ENCODE measurements at regions not wholly inside any gene's neighbourhood (a gene's known extent, or its start where the extent isn't known, plus 50 kb on each side); places are given as distances from the start of the nearest gene placed in this dataset.

DNA sequence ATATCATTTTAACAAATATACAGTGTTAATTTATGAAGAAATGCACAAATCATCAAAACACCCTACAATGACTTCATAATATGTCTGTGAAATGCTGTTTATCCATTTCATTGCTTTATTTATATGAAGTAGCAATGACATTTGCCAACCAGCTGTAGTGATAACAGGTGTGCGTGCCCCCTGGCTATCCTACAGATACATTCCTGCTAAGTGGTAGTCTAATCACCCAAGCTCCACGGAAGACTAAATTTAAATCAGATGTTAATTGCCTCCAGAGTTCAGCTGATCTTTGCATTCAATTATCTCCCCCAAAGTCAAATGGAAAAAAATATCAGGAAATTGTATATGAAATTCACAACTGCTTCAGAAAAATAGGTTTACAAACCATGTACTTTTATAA, 1164.2 kb upstream of the LRRN3 start:
- ATAC-seq (ENCODE audit: low FRiP score) (no peak), DNase-seq (no peak)
- Histone ChIP-seq H3K27me3 (ENCODE audit: control insufficient read depth in 1 of 2, insufficient read depth in 2 of 2, low read length in 1 of 2) (no peaks in the 10 kb centered on the region), H3K36me3 (ENCODE audit: control insufficient read depth in 1 of 2, insufficient read depth in 2 of 2, low read length in 1 of 2) (no peaks in the 10 kb centered on the region), H3K4me3 (ENCODE audit: low read length in 2 of 2) (no peak overlapping the region), H3K4me1 (ENCODE audit: control insufficient read depth in 1 of 2, insufficient read depth in 2 of 2, low read length in 2 of 2) (no peaks in the 10 kb centered on the region), H3K9me3 (ENCODE audit: control insufficient read depth, low read length) (no peaks in the 10 kb centered on the region), H3K27ac (ENCODE audit: low read depth in 1 of 2, low read length in 2 of 2) (no peak overlapping the region)
- WGBS, 2 donors = 46 to 63% methylated on average over 2 of the region's 2 CpGs
- intact Hi-C loops (cut with DNase I) = no loop called here

DNA sequence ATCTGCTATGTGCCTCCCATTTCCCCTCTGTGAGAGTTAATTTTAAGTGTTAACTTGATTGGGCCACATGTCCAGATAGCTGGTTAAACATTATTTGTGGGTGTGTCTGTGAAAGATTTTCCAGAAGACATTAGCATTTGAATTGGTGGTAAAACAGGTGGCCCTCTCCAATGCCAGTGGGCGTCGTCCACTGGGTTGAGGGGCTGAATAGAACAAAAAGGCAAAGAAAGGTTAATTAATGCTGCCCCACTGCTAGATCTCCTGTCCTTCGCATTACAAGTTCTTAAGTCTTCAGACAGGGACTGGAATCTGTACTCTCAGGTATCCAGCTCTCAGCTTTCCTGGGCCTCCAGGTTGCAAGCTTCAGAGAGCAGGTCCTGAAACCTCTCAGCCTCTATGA, 1160.9 kb upstream of the LRRN3 start:
- H3K27ac ChIP-seq (ENCODE audit: low read depth in 1 of 2, low read length in 2 of 2) = no peak overlapping the region

GRCh38 chr7:109939207-109939606, 1151.7 kb upstream of the LRRN3 start:
- DNase-seq = no peak
- H3K4me3 ChIP-seq (ENCODE audit: low read length in 2 of 2) = no peak overlapping the region
- ATAC-seq (ENCODE audit: low FRiP score) = no peak
- intact Hi-C loops (cut with DNase I) = no loop called here
- no peaks in the 10 kb centered on the region for H3K27me3 ChIP-seq (ENCODE audit: control insufficient read depth in 1 of 2, insufficient read depth in 2 of 2, low read length in 1 of 2)
- no peaks in the 10 kb centered on the region for H3K36me3 ChIP-seq (ENCODE audit: control insufficient read depth in 1 of 2, insufficient read depth in 2 of 2, low read length in 1 of 2)
- peaks cover 3% of the 10 kb centered on the region for H3K9me3 ChIP-seq (ENCODE audit: control insufficient read depth, low read length)
- H3K27ac ChIP-seq (ENCODE audit: low read depth in 1 of 2, low read length in 2 of 2) = no peak overlapping the region
- H3K4me1 ChIP-seq (ENCODE audit: control insufficient read depth in 1 of 2, insufficient read depth in 2 of 2, low read length in 2 of 2) = no peaks in the 10 kb centered on the region
- WGBS, 2 donors = 39 to 40% methylated on average over 2 of the region's 2 CpGs

More for the DNA sequence above, 1160.9 kb upstream of the LRRN3 start:
- H3K27me3 ChIP-seq (ENCODE audit: control insufficient read depth in 1 of 2, insufficient read depth in 2 of 2, low read length in 1 of 2) = no peaks in the 10 kb centered on the region
- intact Hi-C loops (cut with DNase I) = no loop called here
- no peak for DNase-seq
- ATAC-seq (ENCODE audit: low FRiP score) = no peak
- no peak overlapping the region for H3K4me3 ChIP-seq (ENCODE audit: low read length in 2 of 2)
- no peaks in the 10 kb centered on the region for H3K4me1 ChIP-seq (ENCODE audit: control insufficient read depth in 1 of 2, insufficient read depth in 2 of 2, low read length in 2 of 2)
- no peaks in the 10 kb centered on the region for H3K9me3 ChIP-seq (ENCODE audit: control insufficient read depth, low read length)
- H3K36me3 ChIP-seq (ENCODE audit: control insufficient read depth in 1 of 2, insufficient read depth in 2 of 2, low read length in 1 of 2) = no peaks in the 10 kb centered on the region
- WGBS, 2 donors = 92 to 94% methylated on average over 3 of the region's 3 CpGs

- no peaks in the 10 kb centered on the region for H3K9me3 ChIP-seq (ENCODE audit: control insufficient read depth, low read length)
- no peaks in the 10 kb centered on the region for H3K27me3 ChIP-seq (ENCODE audit: control insufficient read depth in 1 of 2, insufficient read depth in 2 of 2, low read length in 1 of 2)
- no peak overlapping the region for H3K4me3 ChIP-seq (ENCODE audit: low read length in 2 of 2)
- DNase-seq = no peak
- intact Hi-C loops (cut with DNase I) = no loop called here
- no peaks in the 10 kb centered on the region for H3K4me1 ChIP-seq (ENCODE audit: control insufficient read depth in 1 of 2, insufficient read depth in 2 of 2, low read length in 2 of 2)
- no peak overlapping the region for H3K27ac ChIP-seq (ENCODE audit: low read depth in 1 of 2, low read length in 2 of 2)
- 90% methylated on average over 4 of the region's 4 CpGs for WGBS, 2 donors
- no peak for ATAC-seq (ENCODE audit: low FRiP score)
- no peaks in the 10 kb centered on the region for H3K36me3 ChIP-seq (ENCODE audit: control insufficient read depth in 1 of 2, insufficient read depth in 2 of 2, low read length in 1 of 2)
These were observed 1145.0 kb upstream of the LRRN3 start for GRCh38 chr7:109945820-109946518.

GRCh38 chr7:109950256-109950655, 1140.7 kb upstream of the LRRN3 start:
- no peaks in the 10 kb centered on the region for H3K4me1 ChIP-seq (ENCODE audit: control insufficient read depth in 1 of 2, insufficient read depth in 2 of 2, low read length in 2 of 2)
- no peak overlapping the region for H3K4me3 ChIP-seq (ENCODE audit: low read length in 2 of 2)
- peaks cover 2% of the 10 kb centered on the region for H3K9me3 ChIP-seq (ENCODE audit: control insufficient read depth, low read length)
- intact Hi-C loops (cut with DNase I) = no loop called here
- no peaks in the 10 kb centered on the region for H3K36me3 ChIP-seq (ENCODE audit: control insufficient read depth in 1 of 2, insufficient read depth in 2 of 2, low read length in 1 of 2)
- no peaks in the 10 kb centered on the region for H3K27me3 ChIP-seq (ENCODE audit: control insufficient read depth in 1 of 2, insufficient read depth in 2 of 2, low read length in 1 of 2)
- 82 to 87% methylated on average over 2 of the region's 2 CpGs for WGBS, 2 donors
- H3K27ac ChIP-seq (ENCODE audit: low read depth in 1 of 2, low read length in 2 of 2) = no peak overlapping the region
- DNase-seq (no peak), ATAC-seq (ENCODE audit: low FRiP score) (no peak)

DNA sequence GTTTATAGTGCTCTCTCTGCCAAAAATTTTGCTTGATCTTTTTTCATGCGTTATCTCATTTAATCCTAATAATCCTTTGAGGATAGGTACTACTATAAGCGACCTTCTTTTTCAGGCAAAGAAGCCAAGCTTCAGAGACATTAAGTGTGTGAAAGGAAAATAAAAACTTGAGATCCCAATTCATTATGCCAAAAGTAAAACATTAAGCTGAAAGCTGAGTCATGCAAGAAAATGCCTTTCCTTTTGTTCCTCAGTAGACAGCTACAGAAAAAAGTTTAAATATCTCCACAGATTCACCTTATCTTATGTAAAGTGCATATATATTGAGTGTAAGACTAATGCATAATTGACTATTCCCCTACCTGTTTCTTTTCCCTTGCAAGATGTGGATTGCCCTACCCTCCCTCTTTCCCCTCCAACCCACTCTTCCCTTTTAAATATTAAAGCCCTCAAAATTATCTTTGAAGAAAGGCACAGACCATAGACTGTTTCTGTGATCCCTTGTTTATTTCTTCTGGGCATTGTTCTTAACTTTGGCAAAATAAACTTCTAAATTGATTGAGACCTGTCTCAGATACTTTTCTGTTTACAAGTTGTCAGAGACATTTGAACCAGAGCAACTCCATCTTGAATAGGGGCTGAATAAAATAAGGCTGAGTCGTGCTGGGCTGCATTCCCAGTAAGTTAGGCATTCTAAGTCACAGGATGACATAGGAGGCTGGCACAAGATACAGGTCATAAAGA, 1139.9 kb upstream of the LRRN3 start:
- Histone ChIP-seq H3K27me3 (ENCODE audit: control insufficient read depth in 1 of 2, insufficient read depth in 2 of 2, low read length in 1 of 2) (no peaks in the 10 kb centered on the region), H3K36me3 (ENCODE audit: control insufficient read depth in 1 of 2, insufficient read depth in 2 of 2, low read length in 1 of 2) (no peaks in the 10 kb centered on the region), H3K4me1 (ENCODE audit: control insufficient read depth in 1 of 2, insufficient read depth in 2 of 2, low read length in 2 of 2) (no peaks in the 10 kb centered on the region), H3K4me3 (ENCODE audit: low read length in 2 of 2) (no peak overlapping the region), H3K27ac (ENCODE audit: low read depth in 1 of 2, low read length in 2 of 2) (no peak overlapping the region), H3K9me3 (ENCODE audit: control insufficient read depth, low read length) (peaks cover 2% of the 10 kb centered on the region)
- ATAC-seq (ENCODE audit: low FRiP score) (no peak), DNase-seq (no peak)
- intact Hi-C loops (cut with DNase I) = no loop called here
- WGBS, 2 donors = 37 to 41% methylated on average over 3 of the region's 3 CpGs

- DNase-seq (no peak), ATAC-seq (ENCODE audit: low FRiP score) (no peak)
- WGBS, 2 donors = 80 to 88% methylated on average over 4 of the region's 4 CpGs
- H3K4me3 ChIP-seq (ENCODE audit: low read length in 2 of 2) = no peak overlapping the region
- no peaks in the 10 kb centered on the region for H3K4me1 ChIP-seq (ENCODE audit: control insufficient read depth in 1 of 2, insufficient read depth in 2 of 2, low read length in 2 of 2)
- no peaks in the 10 kb centered on the region for H3K36me3 ChIP-seq (ENCODE audit: control insufficient read depth in 1 of 2, insufficient read depth in 2 of 2, low read length in 1 of 2)
- no peak overlapping the region for H3K27ac ChIP-seq (ENCODE audit: low read depth in 1 of 2, low read length in 2 of 2)
- H3K27me3 ChIP-seq (ENCODE audit: control insufficient read depth in 1 of 2, insufficient read depth in 2 of 2, low read length in 1 of 2) = no peaks in the 10 kb centered on the region
- intact Hi-C loops (cut with DNase I) = no loop called here
- peaks cover 2% of the 10 kb centered on the region for H3K9me3 ChIP-seq (ENCODE audit: control insufficient read depth, low read length)
These were observed 1139.4 kb upstream of the LRRN3 start for GRCh38 chr7:109951565-109951928.

GRCh38 chr7:109955986-109956385, 1134.9 kb upstream of the LRRN3 start:
- H3K9me3 ChIP-seq (ENCODE audit: control insufficient read depth, low read length) = peaks cover 2% of the 10 kb centered on the region
- ATAC-seq (ENCODE audit: low FRiP score) (no peak), DNase-seq (no peak)
- no peaks in the 10 kb centered on the region for H3K4me1 ChIP-seq (ENCODE audit: control insufficient read depth in 1 of 2, insufficient read depth in 2 of 2, low read length in 2 of 2)
- no peak overlapping the region for H3K4me3 ChIP-seq (ENCODE audit: low read length in 2 of 2)
- H3K27ac ChIP-seq (ENCODE audit: low read depth in 1 of 2, low read length in 2 of 2) = no peak overlapping the region
- H3K27me3 ChIP-seq (ENCODE audit: control insufficient read depth in 1 of 2, insufficient read depth in 2 of 2, low read length in 1 of 2) = no peaks in the 10 kb centered on the region
- intact Hi-C loops (cut with DNase I) = no loop called here
- no peaks in the 10 kb centered on the region for H3K36me3 ChIP-seq (ENCODE audit: control insufficient read depth in 1 of 2, insufficient read depth in 2 of 2, low read length in 1 of 2)

DNA sequence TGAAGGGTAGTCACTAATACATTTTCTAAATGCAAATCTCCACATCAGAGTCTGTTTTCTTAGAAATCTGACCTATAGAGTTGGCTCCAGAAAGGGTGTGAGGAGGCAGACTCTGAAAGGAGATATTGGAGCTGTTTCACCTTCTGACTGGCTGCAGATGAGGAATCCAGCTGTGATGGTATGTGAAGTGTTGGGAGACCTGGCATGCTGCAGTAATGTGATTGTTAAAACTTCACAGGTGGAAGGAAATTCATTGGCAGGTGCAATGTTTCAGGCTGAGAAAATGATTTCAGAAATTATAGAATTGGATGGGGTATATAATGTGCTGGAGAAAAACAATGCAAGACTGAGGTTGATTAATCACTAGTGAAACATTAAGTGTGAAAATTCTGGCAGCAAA, 1134.0 kb upstream of the LRRN3 start:
- Histone ChIP-seq H3K9me3 (ENCODE audit: control insufficient read depth, low read length) (peaks cover 2% of the 10 kb centered on the region), H3K4me1 (ENCODE audit: control insufficient read depth in 1 of 2, insufficient read depth in 2 of 2, low read length in 2 of 2) (no peaks in the 10 kb centered on the region), H3K27ac (ENCODE audit: low read depth in 1 of 2, low read length in 2 of 2) (no peak overlapping the region), H3K27me3 (ENCODE audit: control insufficient read depth in 1 of 2, insufficient read depth in 2 of 2, low read length in 1 of 2) (no peaks in the 10 kb centered on the region), H3K36me3 (ENCODE audit: control insufficient read depth in 1 of 2, insufficient read depth in 2 of 2, low read length in 1 of 2) (no peaks in the 10 kb centered on the region), H3K4me3 (ENCODE audit: low read length in 2 of 2) (no peak overlapping the region)
- intact Hi-C loops (cut with DNase I) = no loop called here
- DNase-seq (no peak), ATAC-seq (ENCODE audit: low FRiP score) (no peak)
